GM19467 (cell line): ENCODE measurements at regions not wholly inside any gene's neighbourhood (a gene's known extent, or its start where the extent isn't known, plus 50 kb on each side); places are given as distances from the start of the nearest gene placed in this dataset.
"Not testable (repeated sequence)": the region's sequence is repeated elsewhere in the genome, so short reads cannot be mapped to it uniquely, and the experiment has no call there.

Experiments
- ATAC-seq: cut with Tn5 transposase; IDR thresholded peaks from one replicate; pipeline ENCODE4 v1.9.1; 2021; ENCODE audit warnings: mild to moderate bottlenecking, moderate library complexity; ENCODE audit not compliant: unreplicated experiment

- ATAC-seq: no peak
Observed at GRCh38 chr14:43595096-43595772, 911.8 kb downstream of the FSCB start.

GRCh38 chr14:43591776-43592175, 915.3 kb downstream of the FSCB start:
- ATAC-seq: no peak

- ATAC-seq: no peak
Observed at GRCh38 chr14:43587183-43587582, 919.9 kb downstream of the FSCB start.

GRCh38 chr14:43579671-43580070, 927.4 kb downstream of the FSCB start:
- no peak for ATAC-seq

GRCh38 chr14:43568022-43568421, 939.1 kb downstream of the FSCB start:
- no peak for ATAC-seq

- ATAC-seq: no peak
Observed at GRCh38 chr14:43548368-43548767, 958.7 kb downstream of the FSCB start.

- ATAC-seq: not testable (repeated sequence)
Observed at GRCh38 chr14:43547596-43547995, 959.5 kb downstream of the FSCB start.

- ATAC-seq: no peak
Observed at GRCh38 chr14:43541356-43541755, 965.7 kb downstream of the FSCB start.

- ATAC-seq: no peak
Observed at GRCh38 chr14:43540948-43541347, 966.1 kb downstream of the FSCB start.

GRCh38 chr14:43539210-43539609, 967.9 kb downstream of the FSCB start:
- ATAC-seq: no peak

- no peak for ATAC-seq
Observed at GRCh38 chr14:43535231-43535838, 971.7 kb downstream of the FSCB start.

- ATAC-seq: no peak
Observed at GRCh38 chr14:43532825-43533416, 974.2 kb downstream of the FSCB start.

- no peak for ATAC-seq
Observed at GRCh38 chr14:43528321-43528720, 978.8 kb downstream of the FSCB start.

GRCh38 chr14:43525658-43526057, 981.4 kb downstream of the FSCB start:
- ATAC-seq: no peak

GRCh38 chr14:43522901-43523300, 984.2 kb downstream of the FSCB start:
- ATAC-seq: no peak

GRCh38 chr14:43522191-43522590, 984.9 kb downstream of the FSCB start:
- no peak for ATAC-seq

GRCh38 chr14:43503508-43503907, 1003.6 kb downstream of the FSCB start:
- no peak for ATAC-seq

GRCh38 chr14:43492359-43492758, 1014.7 kb downstream of the FSCB start:
- ATAC-seq: not testable (repeated sequence)

- no peak for ATAC-seq
Observed at GRCh38 chr14:43483415-43483814, 1023.7 kb downstream of the FSCB start.

- no peak for ATAC-seq
Observed at GRCh38 chr14:43481864-43482263, 1025.2 kb downstream of the FSCB start.

- no peak for ATAC-seq
Observed at GRCh38 chr14:43480976-43481375, 1026.1 kb downstream of the FSCB start.

GRCh38 chr14:43479596-43480195, 1027.4 kb downstream of the FSCB start:
- no peak for ATAC-seq
